ENCODE measurements at regions not wholly inside any gene's neighbourhood (a gene's known extent, or its start where the extent isn't known, plus 50 kb on each side); places are given as distances from the start of the nearest gene placed in this dataset.

DNA sequence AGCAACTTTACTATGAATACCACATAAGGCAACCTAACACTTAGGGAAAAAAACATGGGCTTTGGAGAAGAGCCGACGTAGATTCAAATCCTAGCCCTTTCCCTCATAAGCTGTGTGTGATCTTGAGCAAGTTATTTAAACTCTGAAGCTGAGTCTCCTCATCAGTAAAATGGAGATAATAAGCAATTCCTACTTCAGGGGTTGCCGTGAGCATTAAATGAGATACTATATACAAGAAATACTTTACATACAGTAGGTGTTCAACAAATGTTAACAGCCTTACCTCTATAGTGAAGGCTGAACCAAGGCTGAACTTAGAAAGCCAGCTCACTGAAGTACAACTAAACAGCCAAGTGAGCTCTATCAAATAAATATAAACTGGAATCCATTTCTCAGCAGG, 146.2 kb upstream of the DKK2 start:
- Histone ChIP-seq H3K27ac (ENCODE audit: control insufficient read depth, insufficient read depth) (no peak overlapping the region), H4K20me1 (ENCODE audit: control insufficient read depth, insufficient read depth) (no peaks in the 10 kb centered on the region; the same call in 1 of the 2 replicates), H3K9me3 (replicated peaks; ENCODE audit: control insufficient read depth, insufficient read depth, low read length) (no peaks in the 10 kb centered on the region), H3K4me1 (ENCODE audit: control insufficient read depth, insufficient read depth, low read length) (no peaks in the 10 kb centered on the region), H3K4me2 (ENCODE audit: control insufficient read depth, insufficient read depth) (no peak overlapping the region), H3K4me3 (no peak overlapping the region), H3K9ac (ENCODE audit: control insufficient read depth, insufficient read depth, low read length) (no peak overlapping the region), H2AFZ (ENCODE audit: control insufficient read depth, low read depth, low read length) (no peak overlapping the region), H3K36me3 (ENCODE audit: control insufficient read depth in 2 of 2, insufficient read depth in 2 of 2, low read length in 1 of 2) (no peaks in the 10 kb centered on the region), H3K27me3 (replicated peaks in 1 of 2; ENCODE audit: control insufficient read depth in 2 of 2, insufficient read depth in 2 of 2, low read length in 1 of 2) (no peaks in the 10 kb centered on the region), H3K79me2 (ENCODE audit: control insufficient read depth, insufficient read depth, low read length) (no peaks in the 10 kb centered on the region)
- TF ChIP-seq IRF3 (IDR thresholded peaks at IDR 0.05) (no peak), KAT2A (conservative IDR thresholded peaks at IDR 0.05; ENCODE audit: control insufficient read depth, low read depth, low read length) (no peak), NR2C1 (IDR thresholded peaks at IDR 0.05) (no peak), ZNF384 (IDR thresholded peaks at IDR 0.05; ENCODE audit: borderline replicate concordance, low read depth, low read length) (no peak), ZNF274 (IDR thresholded peaks at IDR 0.05; ENCODE audit: insufficient read depth, insufficient read length) (no peak), RUNX3 (IDR thresholded peaks at IDR 0.05; ENCODE audit: low read length) (no peak), BHLHE40 (IDR thresholded peaks at IDR 0.05; ENCODE audit: borderline replicate concordance in 1 of 2, low read depth in 2 of 2, low read length in 1 of 2) (no peak), WRNIP1 (IDR thresholded peaks at IDR 0.05; ENCODE audit: borderline replicate concordance, low read depth, low read length) (no peak), SREBF2 (IDR thresholded peaks at IDR 0.05; ENCODE audit: low read length) (no peak), KLF5 (IDR thresholded peaks at IDR 0.05; ENCODE audit: partially characterized antibody) (no peak)
- TF ChIP-seq, protein P1, sequence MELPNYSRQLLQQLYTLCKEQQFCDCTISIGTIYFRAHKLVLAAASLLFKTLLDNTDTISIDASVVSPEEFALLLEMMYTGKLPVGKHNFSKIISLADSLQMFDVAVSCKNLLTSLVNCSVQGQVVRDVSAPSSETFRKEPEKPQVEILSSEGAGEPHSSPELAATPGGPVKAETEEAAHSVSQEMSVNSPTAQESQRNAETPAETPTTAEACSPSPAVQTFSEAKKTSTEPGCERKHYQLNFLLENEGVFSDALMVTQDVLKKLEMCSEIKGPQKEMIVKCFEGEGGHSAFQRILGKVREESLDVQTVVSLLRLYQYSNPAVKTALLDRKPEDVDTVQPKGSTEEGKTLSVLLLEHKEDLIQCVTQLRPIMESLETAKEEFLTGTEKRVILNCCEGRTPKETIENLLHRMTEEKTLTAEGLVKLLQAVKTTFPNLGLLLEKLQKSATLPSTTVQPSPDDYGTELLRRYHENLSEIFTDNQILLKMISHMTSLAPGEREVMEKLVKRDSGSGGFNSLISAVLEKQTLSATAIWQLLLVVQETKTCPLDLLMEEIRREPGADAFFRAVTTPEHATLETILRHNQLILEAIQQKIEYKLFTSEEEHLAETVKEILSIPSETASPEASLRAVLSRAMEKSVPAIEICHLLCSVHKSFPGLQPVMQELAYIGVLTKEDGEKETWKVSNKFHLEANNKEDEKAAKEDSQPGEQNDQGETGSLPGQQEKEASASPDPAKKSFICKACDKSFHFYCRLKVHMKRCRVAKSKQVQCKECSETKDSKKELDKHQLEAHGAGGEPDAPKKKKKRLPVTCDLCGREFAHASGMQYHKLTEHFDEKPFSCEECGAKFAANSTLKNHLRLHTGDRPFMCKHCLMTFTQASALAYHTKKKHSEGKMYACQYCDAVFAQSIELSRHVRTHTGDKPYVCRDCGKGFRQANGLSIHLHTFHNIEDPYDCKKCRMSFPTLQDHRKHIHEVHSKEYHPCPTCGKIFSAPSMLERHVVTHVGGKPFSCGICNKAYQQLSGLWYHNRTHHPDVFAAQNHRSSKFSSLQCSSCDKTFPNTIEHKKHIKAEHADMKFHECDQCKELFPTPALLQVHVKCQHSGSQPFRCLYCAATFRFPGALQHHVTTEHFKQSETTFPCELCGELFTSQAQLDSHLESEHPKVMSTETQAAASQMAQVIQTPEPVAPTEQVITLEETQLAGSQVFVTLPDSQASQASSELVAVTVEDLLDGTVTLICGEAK (IDR thresholded peaks at IDR 0.05; ENCODE audit: borderline replicate concordance): no peak
- CTCF ChIA-PET: interaction anchor here (0.7 to 2.7 kb wide), 19 partner anchors 10 to 916 kb away, joined by 3 to 18 read pairs (median 4); partner anchors contain the start of gene DKK2
- no TSS peak for BruUV-seq (replicated peaks)
- FAIRE-seq (no peak), DNase-seq (ENCODE audit: low read depth, low spot score) (no peak), ATAC-seq (no peak)
- RAD21 ChIA-PET (ENCODE audit: unreplicated experiment): interaction anchor here (0.9 kb wide), 1 partner anchor 265 kb away, joined by 3 read pairs; no protein-coding TSS in a partner anchor
- SMC1A ChIA-PET (ENCODE audit: uncharacterized antibody, unreplicated experiment): interaction anchor here (0.7 to 1.4 kb wide), 4 partner anchors 145 to 916 kb away, joined by 3 to 4 read pairs (median 4); partner anchors contain the start of gene DKK2
- POLR2A ChIA-PET: no interaction called here
- intact Hi-C loops (cut with micrococcal nuclease; ENCODE audit: unreplicated experiment): loop anchor here (2.0 to 10.0 kb wide), 3 partner anchors 138 to 815 kb away; partner anchors contain the start of gene GIMD1
- WGBS (ENCODE audit: insufficient coverage, insufficient replicate concordance, low lambda C conversion rate, missing lambda C conversion rate): 49% methylated on average over 3 of the region's 3 CpGs
- in situ Hi-C loops (cut with MboI): no loop called here
